Central memory CD8-positive, alpha-beta T cell (primary cell): ENCODE measurements at regions not wholly inside any gene's neighbourhood (a gene's known extent, or its start where the extent isn't known, plus 50 kb on each side); places are given as distances from the start of the nearest gene placed in this dataset.
"Not testable (repeated sequence)": the region's sequence is repeated elsewhere in the genome, so short reads cannot be mapped to it uniquely, and the experiment has no call there.

Experiments used
- ATAC-seq: fragments of 150-1000 bp; cut with Tn5 transposase; replicated peaks from 2 replicates; pipeline ENCODE4 v1.10.0; 2022; ENCODE audit warnings: mild to moderate bottlenecking, moderate FRiP score, moderate number of reproducible peaks; ENCODE audit not compliant: poor library complexity, severe bottlenecking; ENCODE audit errors: extremely low read depth
- DNase-seq, 2 donors: peaks; one replicate each; pipeline ENCODE4 v3.0.0; 2021; ENCODE audit warnings: low spot score in 2 of 2
- H3K27ac Mint-ChIP-seq: one replicate; pipeline ENCODE4 v1.8.0; 2022; ENCODE audit warnings: low read depth, mild to moderate bottlenecking, moderate library complexity, mixed read lengths
- H3K27me3 Mint-ChIP-seq: one replicate; pipeline ENCODE4 v1.8.0; 2022; ENCODE audit warnings: mixed read lengths
- H3K36me3 Mint-ChIP-seq: one replicate; pipeline ENCODE4 v1.8.0; 2022; ENCODE audit warnings: mild to moderate bottlenecking, moderate library complexity, mixed read lengths; ENCODE audit not compliant: insufficient read depth
- H3K4me1 Mint-ChIP-seq: one replicate; pipeline ENCODE4 v1.8.0; 2022; ENCODE audit warnings: mixed read lengths
- H3K4me3 Mint-ChIP-seq: one replicate; pipeline ENCODE4 v1.8.0; 2022; ENCODE audit warnings: mild to moderate bottlenecking, moderate library complexity, mixed read lengths
- H3K9me3 Mint-ChIP-seq: one replicate; pipeline ENCODE4 v1.8.0; 2022; ENCODE audit warnings: mixed read lengths

DNA sequence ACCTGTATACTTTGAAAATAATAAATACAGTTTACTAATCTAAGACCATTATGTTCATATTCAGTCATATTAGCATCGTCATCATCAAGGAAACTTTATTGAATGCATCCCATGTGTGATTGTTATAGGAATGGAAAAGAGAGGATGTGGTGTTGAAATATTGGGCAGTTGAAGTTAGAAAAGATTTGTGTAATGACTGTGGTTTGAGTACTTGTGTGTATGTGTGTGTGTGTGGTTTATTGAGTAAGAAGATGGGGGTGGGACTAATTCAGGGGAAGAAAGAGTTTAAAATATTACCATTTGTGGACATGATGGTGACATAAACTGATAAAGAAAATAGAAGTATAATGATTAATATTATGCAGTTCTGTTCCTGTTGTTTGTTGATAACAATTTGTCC lies 238.7 kb upstream of the SEL1L start:
- H3K4me1 Mint-ChIP-seq: no peaks in the 10 kb centered on the region
- no peaks in the 10 kb centered on the region for H3K27me3 Mint-ChIP-seq
- DNase-seq: no peak
- H3K4me3 Mint-ChIP-seq: no peak overlapping the region
- no peak for ATAC-seq
- peaks cover 2% of the 10 kb centered on the region for H3K9me3 Mint-ChIP-seq
- H3K27ac Mint-ChIP-seq: no peak overlapping the region
- H3K36me3 Mint-ChIP-seq: no peaks in the 10 kb centered on the region

DNA sequence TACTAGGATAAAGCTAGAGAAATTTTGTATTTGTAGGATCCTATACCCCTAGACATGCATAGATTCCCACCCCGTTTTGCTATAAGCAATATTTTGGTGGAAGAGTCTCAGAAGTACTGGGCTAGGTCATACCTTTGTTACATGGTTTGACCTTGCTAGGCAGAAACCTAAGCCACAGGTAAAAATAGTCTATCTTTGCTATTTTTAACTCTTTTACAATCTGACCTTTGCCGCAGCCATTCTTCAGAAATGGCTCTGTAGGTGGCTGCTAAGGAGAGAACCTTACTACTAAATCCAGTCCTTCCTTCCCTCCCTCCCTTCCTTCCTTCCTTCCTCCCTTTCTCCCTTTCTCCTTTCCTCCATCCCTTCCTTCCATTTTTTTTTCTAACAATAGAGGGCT lies 242.9 kb upstream of the SEL1L start:
- no peaks in the 10 kb centered on the region for H3K4me1 Mint-ChIP-seq
- H3K27ac Mint-ChIP-seq: no peak overlapping the region
- no peaks in the 10 kb centered on the region for H3K27me3 Mint-ChIP-seq
- DNase-seq (no peak), ATAC-seq (no peak)
- no peaks in the 10 kb centered on the region for H3K36me3 Mint-ChIP-seq
- H3K9me3 Mint-ChIP-seq: peaks cover 6% of the 10 kb centered on the region
- H3K4me3 Mint-ChIP-seq: no peak overlapping the region

DNA sequence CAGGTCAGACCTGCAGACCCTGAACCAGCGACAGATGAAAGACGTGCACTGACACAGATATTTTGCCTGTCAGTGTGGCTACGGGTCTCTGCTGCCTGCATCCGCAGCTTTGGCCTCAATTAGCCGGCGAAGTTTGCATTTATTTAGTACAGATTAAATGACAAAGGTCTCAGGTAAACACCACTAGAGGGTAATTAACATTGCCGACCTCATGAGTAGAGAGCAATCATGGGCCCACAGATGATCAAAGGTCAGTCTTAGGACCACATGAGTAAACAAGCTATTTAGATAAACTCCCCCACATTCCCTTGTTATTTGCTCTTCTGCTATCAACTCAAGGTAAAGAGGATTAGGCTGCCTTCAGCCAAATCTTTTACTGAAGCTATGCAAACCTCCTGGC lies 248.1 kb upstream of the SEL1L start:
- not testable (repeated sequence) for H3K27ac Mint-ChIP-seq, H3K4me3 Mint-ChIP-seq

DNA sequence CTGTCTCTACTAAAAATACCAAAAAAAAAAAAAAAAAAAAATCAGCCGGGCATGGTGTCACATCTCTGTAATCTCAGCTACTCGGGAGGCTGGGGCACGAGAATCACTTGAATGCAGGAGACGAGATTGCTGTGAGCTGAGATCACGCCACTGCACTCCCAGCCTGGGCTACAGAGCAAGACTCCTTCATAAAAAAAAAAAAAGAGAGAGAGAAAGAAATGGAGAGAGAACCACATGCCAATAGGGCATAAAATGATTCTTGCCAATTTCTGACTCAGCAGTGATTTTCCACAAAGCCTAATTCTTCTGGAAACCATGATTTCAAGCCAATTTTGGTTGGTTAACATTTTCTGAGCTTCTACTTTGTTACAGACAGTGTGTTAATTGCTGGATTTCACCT lies 250.4 kb upstream of the SEL1L start:
- Mint-ChIP-seq H3K27me3 (no peaks in the 10 kb centered on the region), H3K4me3 (no peak overlapping the region), H3K36me3 (no peaks in the 10 kb centered on the region), H3K4me1 (no peaks in the 10 kb centered on the region), H3K27ac (no peak overlapping the region), H3K9me3 (peaks cover 5% of the 10 kb centered on the region)
- DNase-seq (no peak), ATAC-seq (no peak)

More for the DNA sequence above, 248.1 kb upstream of the SEL1L start:
- not testable (repeated sequence) for ATAC-seq, H3K36me3 Mint-ChIP-seq, H3K4me1 Mint-ChIP-seq, DNase-seq, H3K27me3 Mint-ChIP-seq
- peaks cover 11% of the 10 kb centered on the region for H3K9me3 Mint-ChIP-seq

DNA sequence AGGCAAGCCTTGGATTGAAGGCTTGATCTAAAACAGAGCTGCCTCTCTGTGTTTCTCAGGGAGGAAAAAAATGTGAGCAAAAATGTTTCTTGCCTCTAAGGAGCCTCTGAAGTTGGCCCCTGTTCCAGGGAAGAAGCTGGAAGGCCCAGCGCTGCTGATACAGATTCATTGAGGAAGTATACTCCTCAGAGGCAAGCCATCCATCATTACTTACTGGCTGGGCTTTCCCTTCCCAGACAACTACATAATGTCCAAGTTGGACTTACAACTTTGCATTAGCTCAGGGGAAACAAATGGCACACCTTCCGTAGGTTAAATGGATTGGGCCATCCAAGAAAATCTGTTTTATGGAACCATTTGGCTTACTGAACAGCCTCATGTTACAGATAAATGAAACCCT lies 263.7 kb upstream of the SEL1L start:
- Mint-ChIP-seq H3K4me3 (no peak overlapping the region), H3K27me3 (no peaks in the 10 kb centered on the region), H3K9me3 (peaks cover 11% of the 10 kb centered on the region), H3K36me3 (no peaks in the 10 kb centered on the region), H3K4me1 (no peaks in the 10 kb centered on the region), H3K27ac (no peak overlapping the region)
- ATAC-seq (no peak), DNase-seq (no peak)

DNA sequence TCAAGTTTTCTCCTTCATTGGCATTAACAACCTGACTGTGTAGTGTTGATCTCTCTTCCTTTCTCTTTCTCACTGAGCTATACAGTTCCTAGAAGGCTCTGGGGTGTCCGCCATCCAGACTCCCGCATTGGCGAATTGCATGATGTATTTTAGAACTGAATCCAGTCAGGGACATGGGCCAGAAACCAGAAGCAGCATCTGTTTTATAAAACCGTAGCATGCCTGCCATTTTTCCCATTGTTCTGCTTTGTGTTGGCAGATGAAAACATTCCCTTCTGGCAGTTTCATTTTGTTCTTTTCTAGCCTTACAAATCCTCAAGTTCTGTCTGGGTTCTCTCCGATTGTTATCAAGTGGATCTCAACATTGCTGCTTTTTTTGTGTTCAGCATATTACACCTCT lies 268.3 kb upstream of the SEL1L start:
- H3K36me3 Mint-ChIP-seq: peaks cover 2% of the 10 kb centered on the region
- no peak overlapping the region for H3K27ac Mint-ChIP-seq
- H3K4me1 Mint-ChIP-seq: no peaks in the 10 kb centered on the region
- no peak for DNase-seq
- peaks cover 21% of the 10 kb centered on the region for H3K9me3 Mint-ChIP-seq
- no peaks in the 10 kb centered on the region for H3K27me3 Mint-ChIP-seq
- no peak overlapping the region for H3K4me3 Mint-ChIP-seq
- no peak for ATAC-seq

DNA sequence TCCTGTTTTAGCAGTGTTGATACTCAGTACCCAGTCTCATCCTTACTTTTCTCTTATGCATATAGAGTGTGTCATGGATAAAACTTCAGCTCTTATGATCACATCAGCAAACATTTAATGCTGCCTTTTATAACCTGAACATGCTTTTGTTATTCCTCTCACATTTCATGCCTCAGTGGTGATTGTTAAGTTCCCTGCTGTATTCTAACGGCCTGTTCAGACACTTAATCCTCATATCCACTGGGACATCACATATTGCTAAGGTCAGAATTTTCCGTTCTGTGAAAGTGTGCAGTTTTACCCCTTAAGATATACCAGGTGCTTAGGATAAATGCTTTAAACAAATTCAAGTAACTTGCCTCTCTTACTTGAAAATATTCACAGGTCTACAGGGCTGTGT lies 268.7 kb upstream of the SEL1L start:
- no peak for ATAC-seq
- H3K4me3 Mint-ChIP-seq: no peak overlapping the region
- H3K36me3 Mint-ChIP-seq: peaks cover 2% of the 10 kb centered on the region
- H3K4me1 Mint-ChIP-seq: no peaks in the 10 kb centered on the region
- no peak for DNase-seq
- H3K27ac Mint-ChIP-seq: no peak overlapping the region
- peaks cover 21% of the 10 kb centered on the region for H3K9me3 Mint-ChIP-seq
- no peaks in the 10 kb centered on the region for H3K27me3 Mint-ChIP-seq

DNA sequence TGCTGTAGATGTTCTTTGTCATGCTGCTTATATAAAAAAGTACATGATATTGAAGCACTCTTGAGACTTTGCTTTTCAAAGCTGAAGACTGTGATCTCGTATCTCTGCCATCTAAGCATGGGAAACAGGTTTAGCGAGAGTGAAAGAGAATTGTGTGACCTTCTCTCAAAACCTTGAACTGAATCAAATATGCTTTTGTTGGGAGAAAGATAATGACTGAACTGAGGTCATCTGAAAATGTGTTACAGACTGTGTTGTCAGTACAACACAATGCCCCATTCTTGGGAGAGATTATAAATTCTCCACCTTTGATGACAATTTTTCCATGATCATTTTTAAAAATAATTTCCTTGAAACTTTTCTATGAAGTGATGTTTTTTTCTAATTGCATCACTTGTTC lies 272.1 kb upstream of the SEL1L start:
- Mint-ChIP-seq H3K4me3 (no peak overlapping the region), H3K4me1 (no peaks in the 10 kb centered on the region), H3K27me3 (no peaks in the 10 kb centered on the region), H3K9me3 (peaks cover 23% of the 10 kb centered on the region), H3K27ac (no peak overlapping the region), H3K36me3 (peaks cover 2% of the 10 kb centered on the region)
- ATAC-seq (no peak), DNase-seq (no peak)

DNA sequence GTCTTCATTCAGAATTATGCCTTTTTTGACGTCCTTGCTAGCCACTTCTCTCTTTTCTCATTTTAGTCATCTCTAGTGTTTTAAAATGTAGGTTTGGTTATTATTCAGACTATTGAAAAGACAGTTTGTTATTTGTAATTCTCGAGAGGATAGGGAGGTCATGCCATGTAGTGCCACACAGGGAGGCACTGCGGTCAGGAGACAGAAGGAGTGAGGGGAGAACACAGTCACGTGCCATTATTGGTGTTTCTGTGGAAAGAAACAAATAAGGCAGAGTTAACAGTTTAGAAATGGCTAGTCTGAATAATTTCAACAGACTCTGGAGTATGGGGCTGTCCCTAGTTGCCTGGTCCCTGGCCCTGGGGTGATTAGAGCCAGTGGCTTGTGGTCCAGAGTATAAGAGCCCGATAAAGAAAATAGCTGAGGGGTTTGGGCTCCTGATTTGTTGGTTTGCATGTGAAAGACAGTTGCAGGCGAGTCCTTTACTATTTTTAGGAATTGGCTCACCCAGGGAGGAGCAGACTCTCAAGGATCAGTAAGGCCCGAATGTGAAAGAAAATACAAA lies 278.1 kb upstream of the SEL1L start:
- H3K27me3 Mint-ChIP-seq: no peaks in the 10 kb centered on the region
- no peak for DNase-seq
- H3K27ac Mint-ChIP-seq: no peak overlapping the region
- H3K9me3 Mint-ChIP-seq: peaks cover 8% of the 10 kb centered on the region
- no peak overlapping the region for H3K4me3 Mint-ChIP-seq
- H3K4me1 Mint-ChIP-seq: no peaks in the 10 kb centered on the region
- no peak for ATAC-seq
- no peaks in the 10 kb centered on the region for H3K36me3 Mint-ChIP-seq

DNA sequence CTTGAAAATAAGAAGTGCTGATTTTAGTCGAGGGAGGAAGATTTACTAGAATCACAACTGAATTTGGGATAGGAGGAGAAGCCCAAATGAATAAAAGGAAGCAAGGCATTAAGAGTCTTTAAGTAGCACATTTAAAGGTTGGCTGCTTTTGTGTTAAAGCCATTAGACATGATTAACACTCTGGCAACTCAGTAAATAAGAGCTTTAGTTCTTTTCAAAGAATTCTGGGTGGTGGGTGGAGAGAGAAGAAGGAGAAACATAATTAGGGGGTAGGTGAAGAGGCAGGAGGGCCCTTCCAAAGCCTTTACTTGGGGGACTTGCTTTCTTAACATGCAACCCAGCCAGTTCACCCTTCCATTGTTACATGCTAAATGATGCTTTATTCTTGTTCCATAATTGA lies 284.6 kb upstream of the SEL1L start:
- H3K27me3 Mint-ChIP-seq: no peaks in the 10 kb centered on the region
- H3K27ac Mint-ChIP-seq: no peak overlapping the region
- no peaks in the 10 kb centered on the region for H3K4me1 Mint-ChIP-seq

DNA sequence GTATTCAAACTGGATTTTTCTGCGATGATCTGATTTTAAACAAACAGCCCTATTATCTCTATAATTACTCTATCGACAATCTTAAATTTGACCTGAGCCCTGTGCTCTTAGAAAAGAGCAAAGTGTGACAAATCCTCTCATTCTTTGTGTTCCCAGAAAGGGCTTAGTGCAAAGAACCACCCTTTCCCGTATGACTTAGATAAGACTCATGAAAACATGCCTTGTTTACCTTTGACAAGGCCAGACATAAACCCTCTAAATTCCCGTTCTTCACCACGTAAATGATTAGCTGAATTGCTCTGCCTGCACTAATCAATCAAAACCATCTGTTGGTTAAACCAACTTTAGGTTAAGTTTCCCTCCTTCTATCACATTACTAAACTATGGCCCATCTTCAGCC lies 285.7 kb upstream of the SEL1L start:
- Mint-ChIP-seq H3K27ac (no peak overlapping the region), H3K36me3 (no peaks in the 10 kb centered on the region), H3K27me3 (no peaks in the 10 kb centered on the region), H3K4me3 (no peak overlapping the region), H3K9me3 (peaks cover 11% of the 10 kb centered on the region), H3K4me1 (no peaks in the 10 kb centered on the region)
- ATAC-seq (no peak), DNase-seq (no peak)

More for the DNA sequence above, 284.6 kb upstream of the SEL1L start:
- no peaks in the 10 kb centered on the region for H3K36me3 Mint-ChIP-seq
- DNase-seq: no peak
- ATAC-seq: no peak
- peaks cover 11% of the 10 kb centered on the region for H3K9me3 Mint-ChIP-seq
- H3K4me3 Mint-ChIP-seq: no peak overlapping the region

DNA sequence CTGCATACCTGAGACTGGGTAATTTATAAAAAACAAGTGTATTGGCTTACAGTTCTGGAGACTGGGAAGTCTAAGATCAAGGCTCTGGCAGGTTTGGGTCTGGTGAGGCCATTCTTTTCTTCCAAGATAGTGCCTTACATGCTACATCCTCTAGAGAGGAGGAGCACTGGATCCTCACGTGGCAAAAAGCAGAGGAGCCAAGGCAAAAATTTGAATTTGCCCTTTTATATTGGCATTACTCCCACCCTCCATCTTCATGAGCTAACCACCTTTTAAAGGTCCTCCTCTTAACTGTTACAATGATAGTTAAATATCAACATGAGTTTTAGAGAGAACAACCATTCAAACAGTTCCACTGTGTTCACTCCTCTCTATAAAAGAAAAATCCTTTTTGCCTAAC lies 286.3 kb upstream of the SEL1L start:
- DNase-seq (no peak), ATAC-seq (no peak)
- Mint-ChIP-seq H3K27ac (no peak overlapping the region), H3K36me3 (no peaks in the 10 kb centered on the region), H3K27me3 (no peaks in the 10 kb centered on the region), H3K4me3 (no peak overlapping the region), H3K9me3 (peaks cover 11% of the 10 kb centered on the region), H3K4me1 (no peaks in the 10 kb centered on the region)

DNA sequence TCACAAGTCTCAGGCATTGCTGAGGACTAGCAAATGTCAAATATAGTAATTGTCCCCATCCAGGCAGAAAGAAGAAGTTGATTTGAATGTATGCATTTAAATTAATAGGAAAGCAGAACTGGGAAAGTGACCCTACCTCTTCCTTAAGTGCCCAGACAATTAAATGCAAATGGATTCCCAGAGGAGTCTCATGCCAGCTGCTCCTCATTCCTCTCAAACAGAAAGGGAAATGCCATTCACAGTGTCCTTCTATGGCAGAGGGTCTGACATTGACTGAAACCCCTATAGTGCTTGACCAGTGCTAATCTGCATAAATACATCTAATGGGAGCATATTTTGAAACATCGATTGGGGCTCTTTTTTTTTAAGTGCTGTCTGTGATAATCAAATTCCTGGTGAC lies 292.4 kb upstream of the SEL1L start:
- DNase-seq (no peak), ATAC-seq (no peak)
- Mint-ChIP-seq H3K27me3 (no peaks in the 10 kb centered on the region), H3K4me3 (no peak overlapping the region), H3K9me3 (peaks cover 6% of the 10 kb centered on the region), H3K4me1 (no peaks in the 10 kb centered on the region), H3K36me3 (no peaks in the 10 kb centered on the region), H3K27ac (no peak overlapping the region)

DNA sequence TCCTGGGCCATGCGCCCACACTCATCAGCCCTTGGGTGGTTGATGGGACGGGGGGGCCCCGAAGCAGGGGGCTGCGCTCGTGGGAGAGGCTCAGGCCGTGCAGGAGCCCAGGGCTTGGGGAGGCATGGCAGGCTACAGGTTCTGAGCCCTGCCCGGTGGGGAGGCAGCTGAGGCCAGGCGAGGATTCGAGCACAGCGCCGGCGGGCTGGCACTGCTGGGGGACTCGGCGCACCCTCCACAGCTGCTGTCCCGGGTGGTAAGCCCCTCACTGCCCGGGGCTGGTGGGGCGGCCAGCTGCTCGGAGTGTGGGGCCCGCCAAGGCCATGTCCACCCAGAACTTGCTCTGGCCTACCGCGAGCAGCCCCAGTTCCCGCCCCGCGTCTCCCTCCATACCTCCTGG lies 295.8 kb upstream of the SEL1L start:
- H3K36me3 Mint-ChIP-seq: no peaks in the 10 kb centered on the region
- peaks cover 13% of the 10 kb centered on the region for H3K9me3 Mint-ChIP-seq
- H3K4me3 Mint-ChIP-seq: no peak overlapping the region
- H3K27ac Mint-ChIP-seq: no peak overlapping the region
- H3K4me1 Mint-ChIP-seq: no peaks in the 10 kb centered on the region
- ATAC-seq: no peak
- no peak for DNase-seq
- no peaks in the 10 kb centered on the region for H3K27me3 Mint-ChIP-seq
